ENCODE measurements at regions not wholly inside any gene's neighbourhood (a gene's known extent, or its start where the extent isn't known, plus 50 kb on each side); places are given as distances from the start of the nearest gene placed in this dataset.

GRCh38 chr1:47578026-47578720, 140.3 kb downstream of the FOXD2 start:
- TF ChIP-seq CTCF (IDR thresholded peaks at IDR 0.05; ENCODE audit: low read depth, low read length) = no peak

GRCh38 chr1:47578721-47579419, 141.0 kb downstream of the FOXD2 start:
- TF ChIP-seq CTCF (IDR thresholded peaks at IDR 0.05; ENCODE audit: low read depth, low read length) = no peak
- DNase-seq (ENCODE audit: extremely low read depth, low read depth) = no peak

More at GRCh38 chr1:47578026-47578720, 140.3 kb downstream of the FOXD2 start:
- DNase-seq (ENCODE audit: extremely low read depth, low read depth) = no peak

- no peak for TF ChIP-seq CTCF (IDR thresholded peaks at IDR 0.05; ENCODE audit: low read depth, low read length)
- no peak for DNase-seq (ENCODE audit: extremely low read depth, low read depth)
Observed at GRCh38 chr1:47579809-47580208, 142.0 kb downstream of the FOXD2 start.

GRCh38 chr1:47580451-47580995, 142.7 kb downstream of the FOXD2 start:
- TF ChIP-seq CTCF (IDR thresholded peaks at IDR 0.05; ENCODE audit: low read depth, low read length) = no peak

GRCh38 chr1:47582891-47583608, 145.2 kb downstream of the FOXD2 start:
- no peak for TF ChIP-seq CTCF (IDR thresholded peaks at IDR 0.05; ENCODE audit: low read depth, low read length)
- DNase-seq (ENCODE audit: extremely low read depth, low read depth) = no peak

More at GRCh38 chr1:47580451-47580995, 142.7 kb downstream of the FOXD2 start:
- DNase-seq (ENCODE audit: extremely low read depth, low read depth) = no peak

GRCh38 chr1:47584249-47584648, 146.4 kb downstream of the FOXD2 start:
- no peak for TF ChIP-seq CTCF (IDR thresholded peaks at IDR 0.05; ENCODE audit: low read depth, low read length)
- no peak for DNase-seq (ENCODE audit: extremely low read depth, low read depth)

Measured in AG09319 (cell line).